Transverse colon (tissue), 4 donors: ENCODE measurements at regions not wholly inside any gene's neighbourhood (a gene's known extent, or its start where the extent isn't known, plus 50 kb on each side); places are given as distances from the start of the nearest gene placed in this dataset.
"Not testable (repeated sequence)": the region's sequence is repeated elsewhere in the genome, so short reads cannot be mapped to it uniquely, and the experiment has no call there.

Source experiments
- DNase-seq: peaks from one replicate; pipeline ENCODE4 v3.0.0-alpha.2; 2019
- H3K27ac ChIP-seq, 4 donors: fragments of 200-600 bp; sonication (generic); 2 replicates each; pipeline ENCODE4 v1.5.1; 2016 to 2018; ENCODE audit warnings: inconsistent platforms in 4 of 4
- H3K27me3 ChIP-seq: fragments of 200-600 bp; sonication (generic); 2 replicates; pipeline ENCODE4 v1.5.1; 2017; ENCODE audit warnings: inconsistent platforms
- H3K36me3 ChIP-seq, 4 donors: fragments of 200-600 bp; sonication (generic); 2 replicates each; pipeline ENCODE4 v1.5.1; 2017 to 2019; ENCODE audit warnings: inconsistent platforms in 4 of 4
- H3K4me1 ChIP-seq, 4 donors: fragments of 200-600 bp; sonication (generic); 2 replicates each; pipeline ENCODE4 v1.5.1; 2017 to 2020; ENCODE audit warnings: inconsistent platforms in 4 of 4
- H3K4me3 ChIP-seq, 4 donors: fragments of 200-600 bp; sonication (generic); 1 replicate in 1 of 4; 2 replicates in 3 of 4; pipeline versions ENCODE4 v1.5.1 to v1.6.1; 2017 to 2019; ENCODE audit warnings: inconsistent platforms in 4 of 4
- H3K9me3 ChIP-seq, 2 donors: fragments of 200-600 bp; sonication (generic); 2 replicates each; pipeline ENCODE4 v1.5.1; 2017 to 2019; ENCODE audit warnings: inconsistent platforms in 2 of 2
- EP300 ChIP-seq: sonication (generic); formaldehyde crosslinking; IDR thresholded peaks from one replicate; pipeline ENCODE4 v1.6.1; 2017; ENCODE audit warnings: antibody characterized with exemption, low read depth
- POLR2A ChIP-seq: fragments of 450-650 bp; IDR thresholded peaks from one replicate; pipeline ENCODE4 v1.6.1; 2016; ENCODE audit warnings: antibody characterized with exemption, mild to moderate bottlenecking, moderate library complexity
- POLR2AphosphoS5 ChIP-seq, 3 donors: sonication (generic); formaldehyde crosslinking; IDR thresholded peaks; one replicate each; pipeline ENCODE4 v1.6.1; 2016; ENCODE audit warnings: antibody characterized with exemption in 3 of 3
- WGBS, 2 donors: methylation state at CpG; one replicate each; pipeline ENCODE4 v1.1.5; 2018; ENCODE audit warnings: low coverage in 1 of 2; 5-methylcytosine and 5-hydroxymethylcytosine counted together
- in situ Hi-C, 4 donors: fragments of 200-750 bp; cut with MboI; loops; one replicate each; pipeline versions ENCODE4 v1.15.0 to v1.15.1; 2017; ENCODE audit warnings: low sequenced_read_pairs in 3 of 4, low pct_ligation_motif_present in 1 of 4, low pct_unique_long_range_greater_than_20kb in 1 of 4
- intact Hi-C: fragments of 100-400 bp; cut with DNase I; formaldehyde crosslinking; loops from one replicate; pipeline ENCODE4 v1.15.1; 2023; ENCODE audit warnings: low total_unique reads
- TF ChIP-seq, protein P1 (sequence below), 5 experiments: fragments of 200-600 bp in 3 of 5; fragments of 450-650 bp in 2 of 5; sonication (generic) in 3 of 5; IDR thresholded peaks; 1 replicate in 2 of 5; 2 replicates in 3 of 5; pipeline ENCODE4 v1.5.1; 2016 to 2017; ENCODE audit warnings: antibody characterized with exemption in 5 of 5, inconsistent platforms in 3 of 5, mild to moderate bottlenecking in 2 of 5, moderate library complexity in 1 of 5

DNA sequence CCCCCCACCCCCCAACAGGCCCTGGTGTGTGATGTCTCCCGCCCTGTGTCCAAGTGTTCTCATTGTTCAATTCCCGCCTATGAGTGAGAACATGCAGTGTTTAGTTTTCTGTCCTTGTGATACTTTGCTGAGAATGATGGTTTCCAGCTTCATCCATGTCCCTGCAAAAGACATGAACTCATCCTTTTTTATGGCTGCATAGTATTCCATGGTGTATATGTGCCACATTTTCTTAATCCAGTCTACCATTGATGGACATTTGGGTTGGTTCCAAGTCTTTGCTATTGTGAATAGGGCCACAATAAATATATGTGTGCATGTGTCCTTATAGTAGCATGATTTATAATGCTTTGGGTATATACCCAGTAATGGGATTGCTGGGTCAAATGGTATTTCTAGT, 54.0 kb downstream of the ZCCHC13 start:
- WGBS, 2 donors, result 94% methylated on average over 2 of the region's 2 CpGs; no CpG with 5 or more reads in 1 of the 2 donors
- in situ Hi-C loops, DNase-seq, H3K4me3 ChIP-seq, H3K9me3 ChIP-seq, H3K36me3 ChIP-seq, H3K27ac ChIP-seq, intact Hi-C loops, H3K4me1 ChIP-seq, H3K27me3 ChIP-seq: not testable (repeated sequence)

DNA sequence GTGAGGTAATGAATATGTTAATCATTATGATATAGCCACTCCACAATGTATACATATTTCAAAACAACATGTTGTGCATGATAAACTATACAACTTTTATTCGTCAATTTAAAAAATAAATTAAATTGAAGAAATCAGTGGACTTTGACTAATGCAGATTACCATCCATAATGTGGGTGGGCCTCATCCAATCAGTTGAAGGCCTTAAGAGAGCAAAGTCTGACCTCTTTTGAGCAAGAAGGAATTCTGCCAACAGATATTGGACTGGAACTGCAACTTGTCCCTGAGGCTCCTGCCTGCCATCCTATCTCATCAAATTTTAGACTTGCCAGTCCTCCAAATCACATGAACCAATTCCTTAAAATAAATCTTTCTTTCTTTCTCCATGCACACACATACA, 57.4 kb upstream of the SLC16A2 start:
- Histone ChIP-seq H3K4me3 (no peak overlapping the region), H3K27me3 (no peaks in the 10 kb centered on the region), H3K36me3 (no peaks in the 10 kb centered on the region), H3K4me1 (no peaks in the 10 kb centered on the region), H3K9me3 (no peaks in the 10 kb centered on the region), H3K27ac (no peak overlapping the region)
- intact Hi-C loops (no loop called here), in situ Hi-C loops (no loop called here)
- DNase-seq, result no peak
- 39 to 100% methylated on average over 1 of the region's 1 CpG for WGBS, 2 donors
- TF ChIP-seq POLR2AphosphoS5 (IDR thresholded peaks at IDR 0.05), result no peak
- no peak for TF ChIP-seq EP300
- TF ChIP-seq, protein P1, sequence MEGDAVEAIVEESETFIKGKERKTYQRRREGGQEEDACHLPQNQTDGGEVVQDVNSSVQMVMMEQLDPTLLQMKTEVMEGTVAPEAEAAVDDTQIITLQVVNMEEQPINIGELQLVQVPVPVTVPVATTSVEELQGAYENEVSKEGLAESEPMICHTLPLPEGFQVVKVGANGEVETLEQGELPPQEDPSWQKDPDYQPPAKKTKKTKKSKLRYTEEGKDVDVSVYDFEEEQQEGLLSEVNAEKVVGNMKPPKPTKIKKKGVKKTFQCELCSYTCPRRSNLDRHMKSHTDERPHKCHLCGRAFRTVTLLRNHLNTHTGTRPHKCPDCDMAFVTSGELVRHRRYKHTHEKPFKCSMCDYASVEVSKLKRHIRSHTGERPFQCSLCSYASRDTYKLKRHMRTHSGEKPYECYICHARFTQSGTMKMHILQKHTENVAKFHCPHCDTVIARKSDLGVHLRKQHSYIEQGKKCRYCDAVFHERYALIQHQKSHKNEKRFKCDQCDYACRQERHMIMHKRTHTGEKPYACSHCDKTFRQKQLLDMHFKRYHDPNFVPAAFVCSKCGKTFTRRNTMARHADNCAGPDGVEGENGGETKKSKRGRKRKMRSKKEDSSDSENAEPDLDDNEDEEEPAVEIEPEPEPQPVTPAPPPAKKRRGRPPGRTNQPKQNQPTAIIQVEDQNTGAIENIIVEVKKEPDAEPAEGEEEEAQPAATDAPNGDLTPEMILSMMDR (IDR thresholded peaks at IDR 0.05), result no peak
- no peak for TF ChIP-seq POLR2A

DNA sequence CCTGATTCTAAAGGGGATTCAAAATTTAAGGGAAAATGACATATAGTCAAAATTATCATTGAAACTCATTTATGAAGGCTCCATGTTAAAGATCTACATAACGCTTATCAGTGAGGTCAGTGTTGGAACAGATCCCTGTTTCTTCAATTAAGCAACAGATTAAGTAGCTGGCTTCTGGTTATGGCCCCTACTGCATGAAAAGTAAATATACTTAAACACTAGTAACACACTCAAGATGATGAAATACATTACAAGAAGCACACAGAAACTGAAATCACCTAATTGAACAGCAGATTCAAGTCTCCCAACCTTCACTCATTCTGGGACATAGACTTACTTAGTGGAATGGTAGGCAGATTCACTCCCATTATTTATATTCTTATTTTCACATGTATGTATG, 51.6 kb upstream of the SLC16A2 start:
- H3K27ac ChIP-seq, result no peak overlapping the region
- H3K9me3 ChIP-seq, result no peaks in the 10 kb centered on the region
- in situ Hi-C loops (loop anchor here in 1 of 4 donors (10.0 kb wide), 1 partner anchor 175 kb away; no protein-coding TSS in a partner anchor), intact Hi-C loops (no loop called here)
- H3K27me3 ChIP-seq, result no peaks in the 10 kb centered on the region
- WGBS, 2 donors, result 77 to 100% methylated on average over 1 of the region's 1 CpG
- TF ChIP-seq EP300 (no peak), POLR2AphosphoS5 (IDR thresholded peaks at IDR 0.05) (no peak), POLR2A (no peak)
- TF ChIP-seq, protein P1 (IDR thresholded peaks at IDR 0.05), result no peak
- no peaks in the 10 kb centered on the region for H3K4me1 ChIP-seq
- H3K4me3 ChIP-seq, result no peak overlapping the region
- DNase-seq, result no peak
- no peaks in the 10 kb centered on the region for H3K36me3 ChIP-seq

DNA sequence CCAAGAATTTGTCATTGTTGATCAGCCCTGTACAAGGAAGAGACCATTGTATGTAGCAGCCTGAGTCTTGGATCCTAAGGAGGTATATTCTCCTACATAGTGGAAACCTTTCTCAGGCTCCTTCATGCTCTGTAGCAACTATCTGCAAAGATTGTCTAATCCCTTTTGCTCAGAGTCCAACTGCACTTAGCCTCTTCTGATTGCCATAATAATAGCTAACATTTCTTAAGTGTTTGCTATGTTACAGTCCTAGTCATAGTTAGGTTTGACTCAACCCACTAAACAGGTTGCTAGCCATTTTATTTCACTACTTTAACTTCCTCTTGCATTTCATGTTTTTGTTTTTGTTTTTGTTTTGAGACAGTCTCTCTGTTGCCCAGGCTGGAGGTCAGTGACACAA, 50.8 kb upstream of the SLC16A2 start:
- TF ChIP-seq POLR2AphosphoS5 (IDR thresholded peaks at IDR 0.05) (no peak), POLR2A (no peak), EP300 (no peak)
- TF ChIP-seq, protein P1 (IDR thresholded peaks at IDR 0.05), result no peak
- H3K9me3 ChIP-seq, result no peaks in the 10 kb centered on the region
- H3K4me1 ChIP-seq, result no peaks in the 10 kb centered on the region
- H3K36me3 ChIP-seq, result no peaks in the 10 kb centered on the region
- no peak overlapping the region for H3K27ac ChIP-seq
- in situ Hi-C loops (loop anchor here in 1 of 4 donors (10.0 kb wide), 1 partner anchor 174 kb away; no protein-coding TSS in a partner anchor), intact Hi-C loops (no loop called here)
- DNase-seq, result no peak
- no peaks in the 10 kb centered on the region for H3K27me3 ChIP-seq
- H3K4me3 ChIP-seq, result no peak overlapping the region

DNA sequence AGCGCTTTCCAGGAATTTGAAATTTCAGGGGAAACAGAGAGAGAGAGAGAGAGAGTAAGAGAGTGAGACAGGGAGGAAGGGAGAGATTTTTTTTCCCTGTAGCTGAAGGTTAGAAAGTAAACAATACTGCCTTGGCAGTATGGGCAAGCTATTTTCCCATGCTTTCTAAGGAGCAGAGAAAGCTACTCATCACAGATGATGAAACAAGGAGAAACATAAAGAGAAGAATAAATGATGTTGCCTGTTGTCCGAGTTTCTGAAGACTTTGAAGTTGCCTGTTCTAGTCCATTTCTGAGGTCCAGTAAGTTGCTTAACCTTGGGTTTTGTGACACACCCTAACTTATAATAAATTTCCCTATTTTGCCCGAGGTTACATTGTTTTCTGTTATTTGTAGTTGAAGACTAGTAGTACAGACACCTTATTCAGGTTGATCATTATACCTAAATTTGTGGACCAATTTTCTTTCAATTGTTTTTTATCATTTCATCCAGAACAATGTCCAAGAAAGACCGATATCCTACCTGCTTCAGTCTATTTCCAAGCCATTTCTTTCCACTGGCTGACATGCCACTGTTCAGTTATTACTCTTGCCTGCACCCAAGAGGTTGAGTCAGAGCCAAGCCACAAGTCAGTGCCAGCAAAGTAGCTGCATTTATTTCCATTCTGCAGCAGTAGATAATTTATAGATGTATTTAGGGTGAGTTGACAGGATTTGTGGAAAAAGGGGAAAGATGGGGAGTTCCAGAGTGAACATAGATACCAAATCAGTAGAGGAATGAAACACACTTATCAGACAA, 49.7 kb upstream of the SLC16A2 start:
- no peaks in the 10 kb centered on the region for H3K27me3 ChIP-seq
- TF ChIP-seq POLR2AphosphoS5 (IDR thresholded peaks at IDR 0.05), result no peak
- no peak for TF ChIP-seq EP300
- no peak for TF ChIP-seq POLR2A
- TF ChIP-seq, protein P1 (IDR thresholded peaks at IDR 0.05), result no peak
- H3K4me3 ChIP-seq, result no peak overlapping the region
- in situ Hi-C loops (loop anchor here in 1 of 4 donors (10.0 kb wide), 1 partner anchor 173 kb away; no protein-coding TSS in a partner anchor), intact Hi-C loops (no loop called here)
- no peaks in the 10 kb centered on the region for H3K4me1 ChIP-seq
- DNase-seq, result no peak
- H3K9me3 ChIP-seq, result no peaks in the 10 kb centered on the region
- H3K27ac ChIP-seq, result no peak overlapping the region
- H3K36me3 ChIP-seq, result no peaks in the 10 kb centered on the region
- 63 to 70% methylated on average over 2 to 4 of the region's 4 CpGs for WGBS, 2 donors
